ENCODE measurements at regions not wholly inside any gene's neighbourhood (a gene's known extent, or its start where the extent isn't known, plus 50 kb on each side); places are given as distances from the start of the nearest gene placed in this dataset.
"Not testable (repeated sequence)": the region's sequence is repeated elsewhere in the genome, so short reads cannot be mapped to it uniquely, and the experiment has no call there.

- not testable (repeated sequence) for DNase-seq (ENCODE audit: low read depth, low spot score)
Measured at GRCh38 chr2:57493966-57494365, 552.6 kb upstream of the VRK2 start.

DNA sequence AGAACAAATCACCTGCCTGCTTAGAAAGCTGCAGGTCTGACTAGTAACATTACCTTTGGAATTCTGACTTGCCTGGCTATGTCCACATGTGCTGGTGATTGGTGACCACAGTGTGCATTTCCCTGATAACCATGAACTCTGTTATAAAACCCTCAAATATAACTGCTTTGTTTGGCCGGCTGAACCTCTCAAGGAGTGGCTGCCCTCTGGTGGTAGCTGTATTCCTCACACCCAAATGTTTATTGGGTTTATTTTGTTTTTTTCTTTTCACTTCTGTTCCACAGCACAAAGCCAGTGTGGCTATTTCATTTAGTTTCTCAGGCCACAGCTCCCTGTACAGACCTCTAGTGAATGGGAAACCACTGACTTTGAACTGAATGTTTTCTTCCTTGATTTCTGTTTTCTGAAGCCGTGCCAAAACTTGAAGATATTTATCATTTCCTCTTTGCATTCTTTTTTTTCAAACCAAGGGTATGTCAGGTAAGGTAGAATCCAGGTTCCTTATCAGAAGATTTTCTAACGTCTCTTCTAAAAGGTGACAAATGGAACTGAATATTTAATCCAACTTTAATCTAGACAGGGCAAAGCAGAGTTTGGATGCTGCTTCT, 549.0 kb upstream of the VRK2 start:
- peak; percentile 75 for DNase-seq (ENCODE audit: low read depth, low spot score)

- no peak for DNase-seq (ENCODE audit: low read depth, low spot score)
Measured at GRCh38 chr2:57504787-57505186, 541.8 kb upstream of the VRK2 start.

- no peak for DNase-seq (ENCODE audit: low read depth, low spot score)
Measured at GRCh38 chr2:57509189-57509588, 537.4 kb upstream of the VRK2 start.

GRCh38 chr2:57510704-57511103, 535.9 kb upstream of the VRK2 start:
- DNase-seq (ENCODE audit: low read depth, low spot score) = no peak

- DNase-seq (ENCODE audit: low read depth, low spot score) = no peak
Measured at GRCh38 chr2:57515366-57515765, 531.2 kb upstream of the VRK2 start.

DNA sequence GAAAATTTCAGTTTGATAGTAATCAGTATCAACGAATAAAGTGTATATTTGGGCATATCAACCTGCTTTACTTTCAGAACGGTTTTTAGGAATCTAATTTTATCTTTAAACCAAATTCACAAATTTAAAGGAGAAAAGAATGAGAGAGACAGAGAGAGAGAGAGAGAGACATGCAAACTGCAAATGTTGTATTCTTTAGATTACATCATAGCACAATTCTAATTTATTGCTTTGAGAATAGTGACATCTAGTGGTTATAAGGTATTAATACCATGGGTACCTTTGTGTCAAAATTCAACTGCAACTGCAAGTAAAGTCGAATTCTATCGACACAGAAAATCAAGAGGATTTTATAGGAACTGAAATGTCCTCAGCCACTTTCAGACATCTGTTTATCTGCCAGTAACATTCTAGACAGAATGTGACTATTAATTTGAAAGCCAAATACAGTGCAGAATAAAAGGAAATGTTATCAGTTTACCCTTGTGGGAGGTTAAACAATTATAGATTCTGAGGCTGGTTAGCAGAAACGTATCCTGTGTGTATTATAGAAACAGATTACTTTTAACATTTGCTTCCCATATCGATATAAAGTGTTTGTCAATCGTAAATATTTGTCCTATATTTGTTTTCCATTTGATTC, 529.8 kb upstream of the VRK2 start:
- DNase-seq (ENCODE audit: low read depth, low spot score) = no peak

GRCh38 chr2:57523304-57523703, 523.3 kb upstream of the VRK2 start:
- DNase-seq (ENCODE audit: low read depth, low spot score) = no peak

GRCh38 chr2:57527685-57528084, 518.9 kb upstream of the VRK2 start:
- no peak for DNase-seq (ENCODE audit: low read depth, low spot score)

DNA sequence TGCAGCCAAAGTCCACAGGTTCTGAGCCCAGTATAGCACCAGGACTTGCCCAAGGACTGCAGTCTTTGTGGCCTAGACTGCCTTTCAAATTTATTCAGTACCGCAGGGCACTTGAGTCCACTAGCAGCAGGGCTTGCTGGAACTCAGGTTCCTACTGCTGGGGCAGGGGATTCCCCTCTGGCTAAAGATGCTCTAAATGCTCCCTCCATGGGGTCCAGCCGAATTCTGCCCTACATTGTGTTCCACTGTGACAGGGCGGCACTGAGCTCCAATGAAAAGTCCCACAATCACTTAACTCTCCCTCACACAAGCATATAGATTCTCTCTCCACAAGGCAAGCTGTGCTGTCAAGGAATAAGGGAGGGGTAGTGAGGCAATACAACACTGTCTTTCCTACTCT, 518.1 kb upstream of the VRK2 start:
- peak; percentile 45 for DNase-seq (ENCODE audit: low read depth, low spot score)

DNA sequence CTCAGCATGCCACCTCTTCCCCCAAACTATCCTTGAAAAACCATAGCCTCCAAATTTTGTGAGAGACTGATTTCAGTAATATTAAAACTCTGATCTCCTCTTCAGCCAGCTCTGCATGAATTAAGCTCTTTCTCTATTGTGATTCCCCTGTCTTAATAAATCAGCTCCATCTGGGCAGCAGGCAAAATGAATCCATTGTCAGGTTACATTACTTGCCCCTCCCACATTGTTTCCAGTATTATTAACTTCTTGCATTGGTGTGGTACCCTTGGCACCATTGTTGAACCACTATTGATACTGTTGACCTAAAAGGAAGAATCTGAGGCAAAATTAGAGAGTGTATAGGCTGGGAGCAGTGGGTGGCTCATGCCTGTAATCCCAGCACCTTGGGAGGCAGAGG, 512.2 kb upstream of the VRK2 start:
- no peak for DNase-seq (ENCODE audit: low read depth, low spot score)

DNA sequence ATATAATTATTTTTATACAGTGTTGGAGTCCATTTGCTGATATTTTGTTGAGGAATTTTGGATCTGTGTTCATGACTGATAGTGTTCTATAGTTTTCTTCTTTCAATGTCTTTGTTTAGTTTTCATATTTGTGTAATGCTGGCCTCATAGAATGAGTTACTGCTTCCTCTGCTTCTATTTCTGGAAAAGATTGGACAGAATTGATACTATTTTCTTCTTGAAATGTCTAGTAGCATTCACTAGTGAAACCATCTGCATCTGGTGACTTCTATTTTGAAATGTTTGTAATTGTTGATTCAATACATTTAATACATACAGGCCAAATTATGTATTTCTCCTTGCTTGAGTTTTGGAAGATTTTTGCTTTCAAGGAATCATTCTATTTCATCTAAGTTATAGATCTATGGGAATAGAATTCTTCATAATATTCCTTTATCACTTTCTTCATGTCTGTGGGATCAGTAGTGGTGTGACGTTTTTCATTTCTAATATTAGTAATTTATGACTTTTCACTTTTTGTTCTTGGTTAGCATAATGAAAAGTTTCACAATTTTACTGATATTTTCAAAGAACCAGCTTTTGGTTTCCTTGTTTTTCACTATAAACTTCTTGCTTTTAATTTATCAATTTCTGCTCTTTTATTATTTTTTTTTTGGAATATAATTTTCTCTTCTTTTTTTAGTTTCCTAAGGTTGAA, 509.9 kb upstream of the VRK2 start:
- DNase-seq (ENCODE audit: low read depth, low spot score) = no peak

DNA sequence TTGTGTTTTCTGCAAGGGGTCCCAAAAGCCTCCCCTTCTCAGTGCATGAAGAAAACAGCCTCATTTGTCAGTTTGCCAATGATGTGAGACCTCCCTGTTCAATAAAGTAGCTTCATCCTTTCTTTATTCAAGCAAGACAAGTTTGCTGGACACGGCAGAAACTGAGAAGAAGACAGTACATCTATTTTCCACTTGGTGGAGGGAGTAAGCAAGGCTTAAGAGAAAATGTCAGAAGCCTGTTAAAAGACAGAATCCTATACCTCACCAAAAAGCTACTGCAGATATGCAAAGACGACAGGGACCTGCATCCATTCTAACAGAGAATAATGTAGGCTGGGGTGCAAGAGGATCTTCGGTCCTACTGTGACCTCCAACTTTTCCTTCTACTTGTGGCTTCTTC, 506.8 kb upstream of the VRK2 start:
- no peak for DNase-seq (ENCODE audit: low read depth, low spot score)

DNA sequence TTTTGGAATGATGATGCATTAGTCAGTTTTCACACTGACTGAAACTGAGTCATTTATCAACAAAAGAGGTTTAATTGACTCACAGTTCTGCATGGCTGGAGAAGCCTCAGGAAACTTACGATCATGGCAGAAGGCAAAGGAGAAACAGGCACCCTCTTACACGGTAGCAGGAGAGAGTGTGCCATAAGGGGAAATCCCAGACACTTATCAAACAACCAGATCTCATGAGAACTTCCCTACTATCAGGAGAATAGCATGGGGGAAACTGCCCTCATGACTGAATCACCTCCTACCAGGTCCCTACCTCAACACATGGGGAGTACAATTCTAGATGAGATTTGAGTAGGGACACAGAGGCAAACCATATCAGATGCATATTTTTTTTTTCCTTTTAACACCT, 504.5 kb upstream of the VRK2 start:
- no peak for DNase-seq (ENCODE audit: low read depth, low spot score)

GRCh38 chr2:57543211-57543610, 503.4 kb upstream of the VRK2 start:
- DNase-seq (ENCODE audit: low read depth, low spot score) = peak; percentile 6

- DNase-seq (ENCODE audit: low read depth, low spot score) = no peak
Measured at GRCh38 chr2:57544624-57545023, 502.0 kb upstream of the VRK2 start.

DNA sequence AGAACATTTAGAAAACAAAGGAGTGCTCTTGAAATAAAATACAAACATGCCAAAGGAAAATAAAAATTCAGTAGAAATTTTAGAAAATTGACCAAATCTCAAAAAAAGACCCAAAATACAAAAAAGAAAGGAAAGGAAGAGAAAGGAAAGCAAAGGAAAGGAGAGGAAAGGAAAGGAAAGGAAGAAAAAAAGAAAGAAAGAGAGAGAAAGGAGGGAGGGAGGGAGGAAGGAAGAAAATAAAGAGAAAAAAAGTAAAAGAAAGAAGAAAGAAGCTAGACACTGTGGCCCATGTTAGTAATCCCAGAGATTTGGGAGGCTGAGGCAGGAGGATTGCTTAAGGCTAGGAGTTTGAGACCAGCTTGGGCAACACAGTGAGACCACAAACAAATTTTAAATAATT, 500.1 kb upstream of the VRK2 start:
- DNase-seq (ENCODE audit: low read depth, low spot score) = no peak

GRCh38 chr2:57549642-57550102, 496.9 kb upstream of the VRK2 start:
- DNase-seq (ENCODE audit: low read depth, low spot score) = peak; percentile 4

DNA sequence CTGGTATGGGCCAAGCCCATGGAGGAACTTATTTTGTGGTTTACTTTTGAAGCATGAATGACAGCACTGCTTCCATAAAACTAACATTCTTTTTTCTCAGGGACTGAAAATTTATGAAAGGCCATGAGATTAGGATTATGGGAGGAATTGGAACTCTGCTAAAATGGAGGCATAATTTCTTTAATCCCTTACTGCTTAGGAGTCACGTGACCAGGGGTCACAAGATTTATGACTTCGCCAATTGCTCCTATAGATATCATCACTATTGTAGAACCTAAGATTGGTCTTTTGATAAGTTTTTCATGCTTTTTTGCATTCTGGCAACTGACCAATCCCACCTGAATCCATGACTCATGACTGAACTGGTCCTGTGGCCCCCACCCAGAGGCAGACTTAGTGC, 495.7 kb upstream of the VRK2 start:
- DNase-seq (ENCODE audit: low read depth, low spot score) = no peak

DNA sequence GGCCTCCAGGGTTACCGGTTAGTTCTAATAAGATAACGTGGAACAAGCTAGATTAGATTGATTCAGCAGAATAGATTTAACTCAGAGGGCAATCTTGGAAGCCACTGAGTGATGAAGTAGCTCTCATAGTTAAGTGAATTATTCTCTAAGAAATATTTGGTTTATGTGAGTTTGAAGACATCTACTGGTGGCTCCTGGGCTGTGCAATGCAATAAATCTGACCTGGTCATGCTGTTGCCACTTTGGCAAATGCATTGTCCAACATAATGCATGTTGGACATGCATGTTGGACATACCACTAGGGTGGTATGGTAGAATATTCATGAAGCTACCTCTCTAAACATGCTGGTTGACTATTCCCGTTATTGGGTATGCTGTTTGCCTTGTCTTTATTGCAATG, 493.7 kb upstream of the VRK2 start:
- DNase-seq (ENCODE audit: low read depth, low spot score) = no peak

DNA sequence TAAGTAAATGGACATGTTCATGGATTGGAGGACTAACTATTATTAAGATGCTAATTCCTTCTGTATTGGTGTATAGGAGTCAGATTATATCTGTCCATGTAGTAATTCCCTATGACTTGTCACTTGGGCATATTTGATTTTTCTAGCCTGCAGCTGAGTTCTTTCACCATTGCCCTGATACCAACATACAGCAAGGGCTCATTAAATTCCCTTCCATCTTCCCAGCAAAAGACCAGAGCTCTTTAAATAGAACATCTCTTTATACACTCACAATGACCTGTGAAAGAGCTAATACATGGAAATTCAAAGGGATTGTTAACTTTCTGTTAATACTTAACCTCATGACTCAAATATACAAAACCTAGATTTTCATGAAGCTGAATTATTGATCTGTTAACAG, 492.3 kb upstream of the VRK2 start:
- DNase-seq (ENCODE audit: low read depth, low spot score) = no peak

DNA sequence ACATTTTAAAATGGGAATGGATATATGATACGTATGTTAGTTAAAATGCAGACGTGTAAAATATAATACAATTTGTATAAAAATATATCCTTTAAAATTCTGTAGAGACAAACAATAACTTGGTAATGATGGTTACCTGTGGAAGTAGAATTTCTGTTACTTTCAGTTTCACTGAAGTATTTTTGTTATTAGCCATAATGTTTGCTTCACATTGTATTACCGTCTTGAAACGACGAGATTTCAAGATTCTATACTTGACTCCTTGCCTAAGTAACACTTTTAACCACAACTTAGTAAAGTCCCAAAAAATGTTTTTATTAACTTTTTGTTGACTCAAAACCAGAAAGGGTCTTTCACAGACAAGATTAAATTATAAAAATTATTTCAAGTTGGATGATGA, 488.3 kb upstream of the VRK2 start:
- no peak for DNase-seq (ENCODE audit: low read depth, low spot score)

DNA sequence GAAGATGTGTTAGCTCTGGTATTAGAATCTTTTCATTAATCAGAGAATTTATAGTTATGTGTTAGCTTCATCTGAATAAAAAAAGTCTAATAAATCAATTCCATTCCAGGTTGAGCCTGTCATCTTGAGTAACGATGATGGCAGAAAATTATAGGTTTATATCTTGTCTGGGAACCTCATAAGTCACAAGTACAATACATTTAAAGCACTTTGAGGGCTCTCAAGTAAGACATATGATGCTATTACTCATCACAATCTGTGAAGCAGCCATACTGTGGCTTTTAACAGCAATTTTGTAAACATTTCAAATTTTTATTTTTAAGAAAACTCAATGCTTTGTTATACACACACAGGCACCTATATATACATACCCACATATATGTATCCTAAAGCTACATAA, 484.1 kb upstream of the VRK2 start:
- no peak for DNase-seq (ENCODE audit: low read depth, low spot score)
